GM21381 (cell line): ENCODE measurements at regions not wholly inside any gene's neighbourhood (a gene's known extent, or its start where the extent isn't known, plus 50 kb on each side); places are given as distances from the start of the nearest gene placed in this dataset.

ENCODE experiments used
- ATAC-seq: cut with Tn5 transposase; IDR thresholded peaks from one replicate; pipeline ENCODE4 v1.9.1; 2021; ENCODE audit warnings: mild to moderate bottlenecking, moderate library complexity; ENCODE audit not compliant: unreplicated experiment

GRCh38 chr12:97912943-97913342 lies 450.3 kb downstream of the RMST start:
- ATAC-seq = no peak

DNA sequence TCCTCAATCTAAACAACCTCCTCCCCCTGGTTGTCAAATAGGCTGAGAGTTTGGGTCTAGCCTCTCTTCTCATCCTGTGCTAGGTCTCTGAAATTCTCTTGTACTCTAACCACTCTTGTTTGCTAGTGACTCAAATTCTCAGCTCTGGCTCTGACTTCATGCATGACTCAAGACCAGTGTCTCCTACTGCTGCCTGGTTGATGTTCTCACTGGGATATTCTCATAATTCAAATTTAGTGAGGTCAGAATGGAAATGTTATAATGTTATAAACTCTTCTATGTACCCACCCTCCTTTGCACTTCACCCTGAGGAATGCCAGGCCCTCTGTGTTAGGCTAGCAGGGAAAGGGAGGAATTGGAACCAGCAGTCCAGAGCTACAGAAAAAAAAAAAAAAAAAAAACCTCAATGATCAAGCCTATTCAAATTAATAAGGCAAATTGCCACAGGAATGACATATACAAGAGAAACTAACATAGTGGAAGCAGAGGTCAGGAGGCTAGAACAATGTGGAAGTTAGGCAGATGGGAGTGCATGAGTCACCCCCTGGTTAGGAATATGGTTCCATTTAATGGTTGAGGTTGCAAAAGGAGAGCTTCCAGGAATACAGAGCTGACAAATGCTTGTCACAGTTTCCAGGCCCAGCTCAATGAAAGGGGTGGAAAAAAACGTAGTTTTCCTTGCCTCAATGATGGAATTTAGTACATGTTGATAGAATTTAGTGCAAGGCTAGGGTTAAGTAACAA lies 459.5 kb downstream of the RMST start:
- ATAC-seq = no peak

- no peak for ATAC-seq
Observed at GRCh38 chr12:97923546-97923945, 460.9 kb downstream of the RMST start.

GRCh38 chr12:97924122-97924521 lies 461.5 kb downstream of the RMST start:
- ATAC-seq = no peak

GRCh38 chr12:97927977-97928376 lies 465.4 kb downstream of the RMST start:
- no peak for ATAC-seq

GRCh38 chr12:97936165-97936564 lies 473.6 kb downstream of the RMST start:
- ATAC-seq = no peak

- ATAC-seq = no peak
Observed at GRCh38 chr12:97938031-97938430, 475.4 kb downstream of the RMST start.

GRCh38 chr12:97939156-97939555 lies 476.6 kb downstream of the RMST start:
- no peak for ATAC-seq

- no peak for ATAC-seq
Observed at GRCh38 chr12:97940105-97940504, 477.5 kb downstream of the RMST start.

DNA sequence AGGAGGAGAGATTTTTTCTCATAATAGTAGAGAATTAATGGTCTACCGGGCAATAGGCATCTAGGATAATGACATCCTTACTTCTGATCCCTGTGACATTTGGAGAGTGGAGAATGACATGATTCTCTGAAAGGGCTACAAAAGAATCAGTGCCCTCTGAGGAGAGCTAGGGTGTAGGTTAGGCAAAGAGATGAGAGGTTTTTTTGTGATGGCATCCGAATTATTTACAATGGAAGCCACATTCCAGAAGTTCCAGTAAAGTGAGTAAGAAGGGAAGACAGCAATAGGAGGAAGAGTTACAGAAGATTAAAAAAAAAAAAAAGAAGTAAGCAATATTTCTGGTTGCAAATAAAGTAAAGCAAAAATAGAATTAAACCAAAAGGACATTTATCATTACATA lies 478.0 kb downstream of the RMST start:
- no peak for ATAC-seq

DNA sequence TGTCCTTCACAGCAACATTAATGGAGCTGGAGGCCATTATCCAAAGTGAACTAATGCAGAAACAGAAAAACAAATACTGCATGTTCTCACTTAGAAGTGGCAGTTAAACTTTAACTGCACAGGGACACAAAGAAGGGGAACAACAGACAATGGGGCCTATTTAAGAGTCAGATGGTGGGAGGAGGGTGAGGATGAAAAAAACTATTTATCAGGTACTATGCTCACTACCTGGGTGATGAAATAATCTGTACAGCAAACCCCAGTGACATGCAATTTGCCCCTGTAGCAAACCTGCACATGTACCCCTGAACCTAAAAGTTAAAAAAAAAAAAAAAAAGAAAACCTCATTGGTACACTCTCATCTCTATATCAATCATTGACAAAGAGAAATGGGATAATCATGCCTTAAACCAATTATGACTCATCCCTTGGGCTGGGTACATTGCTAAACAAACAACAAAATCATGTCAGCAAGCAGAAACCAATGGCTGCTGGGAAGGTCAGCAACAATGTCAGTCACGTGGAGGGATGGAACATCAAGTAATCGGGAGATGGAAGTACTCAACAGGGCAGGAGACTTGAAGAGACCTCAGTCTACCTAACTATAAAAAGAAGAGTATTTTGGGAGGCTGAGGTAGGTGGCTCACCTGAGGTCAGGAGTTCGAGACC lies 479.2 kb downstream of the RMST start:
- ATAC-seq = no peak

GRCh38 chr12:97943359-97943758 lies 480.8 kb downstream of the RMST start:
- ATAC-seq = no peak

- no peak for ATAC-seq
Observed at GRCh38 chr12:97944576-97944975, 482.0 kb downstream of the RMST start.

DNA sequence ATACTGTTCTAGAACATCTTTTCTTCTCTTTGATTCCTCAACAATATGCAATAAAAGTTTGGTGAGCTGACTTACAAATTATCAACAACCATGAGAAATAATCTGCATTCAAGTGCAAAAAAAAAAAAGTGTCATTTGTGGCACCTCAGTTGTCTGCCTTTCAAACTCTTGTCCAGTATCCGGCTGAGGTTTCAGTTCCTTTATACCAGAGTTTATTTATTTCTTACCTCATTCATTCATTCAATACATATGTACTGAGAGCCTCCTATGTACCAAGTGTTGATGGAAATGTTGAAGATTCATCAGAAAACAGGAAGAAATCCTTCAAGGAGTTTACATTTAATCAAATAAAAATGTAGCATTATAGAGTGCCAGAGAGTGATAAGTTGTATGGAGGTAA lies 484.1 kb downstream of the RMST start:
- no peak for ATAC-seq

DNA sequence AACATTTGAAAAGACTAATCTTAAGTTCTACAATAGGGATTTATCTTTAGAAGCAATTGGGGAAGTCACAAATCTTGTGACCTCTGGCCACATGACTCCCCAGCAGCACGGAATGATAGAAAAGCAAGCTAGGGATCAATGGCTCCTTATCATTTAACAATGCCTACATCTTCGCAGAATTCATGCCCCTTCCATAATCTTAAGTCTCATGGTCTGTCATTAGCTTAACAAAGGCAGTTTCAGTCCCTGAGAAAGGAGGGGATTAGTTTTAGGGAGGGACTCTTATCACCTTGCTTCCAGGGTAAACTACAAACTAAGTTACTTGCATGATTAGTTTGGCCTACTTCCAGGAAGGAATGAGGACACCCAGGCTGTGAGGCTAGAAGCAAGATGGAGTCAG lies 486.0 kb downstream of the RMST start:
- no peak for ATAC-seq

GRCh38 chr12:97951239-97951638 lies 488.6 kb downstream of the RMST start:
- no peak for ATAC-seq

DNA sequence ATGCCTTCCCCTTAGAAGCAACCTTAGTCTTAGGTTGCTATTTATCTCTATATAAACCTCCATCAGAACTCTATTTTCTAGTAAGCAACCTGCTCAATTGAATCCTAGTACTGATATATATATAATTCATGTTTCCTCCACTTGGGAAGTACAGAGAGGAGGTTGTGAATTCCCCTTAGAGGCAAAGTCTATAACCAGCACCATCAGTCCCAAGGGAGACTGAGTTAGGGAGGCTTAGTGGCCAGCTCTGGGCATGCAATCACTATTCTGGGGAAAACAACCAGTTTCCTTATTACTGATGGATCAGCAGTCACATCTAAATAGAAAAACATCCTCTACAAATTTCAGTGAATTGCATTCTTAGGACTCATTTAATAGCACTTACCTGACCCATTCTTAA lies 489.1 kb downstream of the RMST start:
- no peak for ATAC-seq

DNA sequence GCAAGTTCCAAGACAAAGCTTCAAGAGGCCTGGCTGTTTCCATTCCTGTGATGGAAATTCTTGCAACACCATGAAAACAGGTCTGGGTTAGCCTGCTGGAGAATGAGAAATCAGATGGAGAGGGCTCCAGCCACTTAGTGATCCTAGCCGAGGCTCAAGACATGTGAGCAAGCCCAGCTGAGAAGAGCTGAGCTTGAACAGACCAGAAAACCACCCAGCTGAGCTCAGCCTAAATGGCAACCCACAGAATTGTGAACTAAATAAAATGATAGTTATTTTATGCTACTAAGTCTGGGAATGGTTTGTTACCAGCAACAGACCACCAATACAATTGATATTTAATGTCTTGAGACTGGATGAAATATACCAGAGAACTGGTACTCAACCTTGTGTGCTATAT lies 494.5 kb downstream of the RMST start:
- no peak for ATAC-seq

- ATAC-seq = no peak
Observed at GRCh38 chr12:97960225-97960624, 497.6 kb downstream of the RMST start.

DNA sequence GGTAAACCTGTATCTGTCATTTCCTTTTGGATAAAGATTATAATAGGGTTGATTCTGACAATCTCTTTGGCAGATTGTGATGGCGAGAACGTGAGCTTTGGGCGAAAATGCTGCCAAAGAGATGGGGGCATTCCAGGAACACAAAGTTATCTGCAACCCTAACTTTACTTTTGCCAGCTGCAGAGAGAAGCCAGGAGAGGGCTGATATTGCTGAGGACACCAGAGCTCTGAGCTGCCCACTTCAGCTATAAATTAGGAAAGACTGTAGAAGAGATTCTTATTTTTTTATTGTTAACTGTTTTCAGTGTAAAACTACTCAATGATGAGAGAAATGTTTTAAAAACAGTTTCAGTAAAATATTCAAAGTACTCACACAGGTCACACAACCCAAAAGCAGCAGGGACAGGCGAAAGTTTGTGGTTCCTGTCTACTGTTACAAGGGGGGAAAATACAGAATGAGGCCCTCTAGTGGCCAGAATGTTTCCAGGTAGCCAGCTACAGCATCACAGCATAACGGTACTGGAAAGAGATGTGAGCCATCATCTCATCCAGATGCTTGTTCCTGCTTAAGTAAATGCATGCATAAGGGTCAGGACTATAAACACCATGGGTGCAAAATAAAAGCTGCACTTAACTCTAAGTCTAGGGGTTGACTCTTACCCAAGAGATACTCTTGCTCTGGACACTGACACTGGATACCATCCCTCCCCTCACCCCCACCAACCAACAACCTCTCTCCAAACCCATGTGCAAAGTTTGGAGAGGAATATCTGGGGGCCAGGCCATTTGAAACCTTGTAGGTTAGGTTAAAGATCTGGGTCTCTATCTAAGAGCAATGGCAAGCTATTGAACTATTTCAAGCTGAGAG lies 498.4 kb downstream of the RMST start:
- peak; percentile 87 for ATAC-seq

GRCh38 chr12:97967831-97968230 lies 505.2 kb downstream of the RMST start:
- ATAC-seq = no peak
